ENCODE measurements at regions not wholly inside any gene's neighbourhood (a gene's known extent, or its start where the extent isn't known, plus 50 kb on each side); places are given as distances from the start of the nearest gene placed in this dataset.
"Not testable (repeated sequence)": the region's sequence is repeated elsewhere in the genome, so short reads cannot be mapped to it uniquely, and the experiment has no call there.

DNA sequence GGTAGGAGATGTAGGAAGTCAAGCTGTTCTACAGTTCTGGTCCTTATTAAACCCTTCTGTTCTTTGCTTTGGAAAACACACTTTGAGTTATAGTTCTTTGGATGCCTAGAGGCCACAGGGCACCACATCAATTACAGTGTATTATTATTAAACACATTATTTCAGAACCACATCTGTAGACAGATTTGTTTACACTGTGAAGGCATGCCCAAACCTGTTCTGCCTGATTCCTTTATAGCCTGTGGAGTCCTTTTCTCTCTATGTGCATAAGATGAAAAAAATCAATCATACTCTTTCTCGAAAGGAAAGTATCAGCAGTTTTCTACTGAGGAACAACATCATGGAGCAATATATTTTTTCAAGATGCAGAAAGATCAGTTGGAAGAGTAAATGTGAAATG is 371.3 kb upstream of the INTU start:
- DNase-seq (ENCODE audit: low spot score), result no peak

DNA sequence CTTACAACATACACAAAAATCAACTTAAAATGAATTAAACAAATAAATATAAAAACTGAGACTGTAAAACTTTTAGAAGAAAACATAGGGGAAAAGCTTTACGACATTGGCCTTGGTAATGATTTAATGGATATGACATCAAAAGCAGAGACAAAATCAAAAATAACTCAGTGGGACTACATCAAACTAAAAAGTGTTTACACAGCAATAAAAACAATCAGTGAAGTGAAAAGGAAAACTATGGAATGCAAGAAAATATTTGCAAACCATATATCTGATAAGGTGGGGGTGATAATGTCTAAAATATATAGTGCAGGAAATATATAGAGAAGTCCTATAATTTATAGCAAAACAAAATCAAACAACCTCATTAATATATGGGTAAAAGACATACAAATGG is 364.4 kb upstream of the INTU start:
- DNase-seq (ENCODE audit: low spot score), result no peak

DNA sequence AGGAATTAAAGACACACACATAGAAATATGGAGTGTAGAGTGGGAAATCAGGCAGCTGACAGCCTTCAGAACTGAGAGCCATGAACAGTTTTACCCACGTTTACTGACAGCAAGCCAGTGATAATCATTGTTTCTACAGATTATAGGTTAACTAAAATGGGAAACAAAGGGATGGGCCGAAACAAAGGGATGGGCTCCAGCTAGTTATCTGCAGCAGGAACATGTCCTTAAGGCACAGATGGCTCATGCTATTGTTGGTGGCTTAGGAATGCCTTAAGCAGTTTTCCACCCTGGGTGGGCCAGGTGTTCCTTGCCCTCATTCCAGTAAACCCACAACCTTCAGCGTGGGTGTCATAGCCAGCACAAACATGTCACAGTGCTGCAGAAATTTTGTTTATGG is 355.7 kb upstream of the INTU start:
- not testable (repeated sequence) for DNase-seq (ENCODE audit: low spot score)

DNA sequence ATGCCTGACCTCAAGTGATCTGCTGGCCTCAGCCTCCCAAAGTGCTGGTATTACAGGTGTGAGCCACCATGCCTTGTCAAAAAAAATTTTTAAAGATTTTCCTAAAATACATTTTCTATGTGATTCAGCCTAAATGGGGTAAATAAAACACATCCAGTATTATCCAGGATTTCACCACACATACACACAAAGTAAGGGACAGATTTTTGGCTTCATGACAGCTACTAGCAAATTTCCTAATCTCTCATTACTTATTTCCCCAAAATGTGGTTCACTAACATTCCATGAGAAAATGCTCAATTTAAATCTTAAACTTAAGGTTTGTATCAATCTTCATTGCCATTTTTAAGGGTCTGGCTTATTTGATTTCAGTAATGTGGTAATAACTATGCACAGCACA is 348.5 kb upstream of the INTU start:
- DNase-seq (ENCODE audit: low spot score), result no peak

DNA sequence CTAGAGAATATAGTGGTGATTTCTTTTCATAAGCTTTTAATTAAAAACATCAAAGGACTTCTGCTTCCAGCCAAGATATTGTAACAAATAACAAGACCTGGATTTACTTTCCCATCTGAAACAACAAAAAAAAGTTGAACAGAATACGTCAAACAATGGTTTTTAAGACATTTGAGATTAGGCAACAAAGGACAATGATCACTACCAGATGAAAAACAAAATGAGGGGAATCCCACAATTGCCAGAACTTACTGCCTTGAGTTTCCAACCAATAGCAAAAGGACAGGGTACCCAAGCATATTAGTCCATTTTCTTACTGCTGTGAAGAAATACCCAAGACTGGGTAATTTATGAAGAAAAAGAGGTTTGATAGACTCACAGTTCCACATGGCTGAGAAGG is 341.4 kb upstream of the INTU start:
- no peak for DNase-seq (ENCODE audit: low spot score)

DNA sequence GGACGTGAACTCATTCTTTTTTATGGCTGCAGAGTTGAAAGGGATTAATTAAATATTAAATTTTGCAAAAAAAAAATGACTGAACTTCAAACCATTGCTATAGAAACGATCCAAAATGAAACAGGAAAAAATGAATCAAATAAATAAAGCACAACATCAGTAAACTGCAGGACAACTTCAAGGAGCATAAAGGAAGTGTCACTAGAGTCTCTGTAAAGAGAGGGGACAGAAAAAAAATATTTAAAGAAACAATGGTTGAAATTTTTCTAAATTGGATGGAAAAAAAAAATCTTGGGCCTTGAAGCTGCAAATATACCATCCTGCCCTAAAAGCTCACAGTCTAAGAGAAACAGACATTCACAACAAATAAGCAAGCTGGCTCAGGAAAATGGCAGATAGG is 339.3 kb upstream of the INTU start:
- DNase-seq (ENCODE audit: low spot score), result no peak

DNA sequence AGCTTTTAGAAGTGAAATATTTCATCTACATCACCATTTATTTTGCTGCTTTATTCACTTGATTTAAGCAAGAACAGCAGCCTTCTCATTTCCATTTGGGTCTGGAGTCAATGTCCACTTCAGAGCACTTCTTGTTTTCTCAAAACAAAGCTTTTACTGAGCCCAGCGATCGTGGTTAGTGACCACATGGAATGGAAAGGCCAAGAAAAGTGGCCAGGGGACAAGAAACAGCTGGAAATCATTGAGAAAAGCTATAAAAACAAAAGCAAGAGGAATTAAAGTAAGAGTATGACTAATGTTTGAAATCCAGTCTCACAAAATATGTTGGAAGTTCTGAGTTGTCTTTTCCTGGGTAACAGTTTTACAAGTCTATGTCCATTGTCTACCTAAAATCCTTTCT is 328.4 kb upstream of the INTU start:
- DNase-seq (ENCODE audit: low spot score), result no peak

DNA sequence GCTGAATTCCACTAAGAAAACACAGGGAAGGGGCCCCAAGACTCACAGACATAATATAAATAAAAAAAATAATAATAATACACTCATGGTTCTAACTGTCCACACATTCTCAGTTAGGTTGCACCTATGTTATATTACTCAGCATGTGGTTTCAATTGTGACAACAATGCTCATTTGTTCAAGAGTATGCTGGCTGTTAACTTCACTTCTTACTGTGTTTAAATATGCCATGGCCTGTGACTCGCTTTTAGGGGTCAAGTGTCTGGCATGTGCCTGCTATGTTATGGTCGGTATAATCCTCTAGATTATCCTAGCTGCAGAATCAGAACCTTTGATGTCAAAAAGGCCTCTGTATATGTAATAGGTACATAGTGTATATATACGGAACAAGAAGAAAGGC is 324.8 kb upstream of the INTU start:
- DNase-seq (ENCODE audit: low spot score), result no peak

DNA sequence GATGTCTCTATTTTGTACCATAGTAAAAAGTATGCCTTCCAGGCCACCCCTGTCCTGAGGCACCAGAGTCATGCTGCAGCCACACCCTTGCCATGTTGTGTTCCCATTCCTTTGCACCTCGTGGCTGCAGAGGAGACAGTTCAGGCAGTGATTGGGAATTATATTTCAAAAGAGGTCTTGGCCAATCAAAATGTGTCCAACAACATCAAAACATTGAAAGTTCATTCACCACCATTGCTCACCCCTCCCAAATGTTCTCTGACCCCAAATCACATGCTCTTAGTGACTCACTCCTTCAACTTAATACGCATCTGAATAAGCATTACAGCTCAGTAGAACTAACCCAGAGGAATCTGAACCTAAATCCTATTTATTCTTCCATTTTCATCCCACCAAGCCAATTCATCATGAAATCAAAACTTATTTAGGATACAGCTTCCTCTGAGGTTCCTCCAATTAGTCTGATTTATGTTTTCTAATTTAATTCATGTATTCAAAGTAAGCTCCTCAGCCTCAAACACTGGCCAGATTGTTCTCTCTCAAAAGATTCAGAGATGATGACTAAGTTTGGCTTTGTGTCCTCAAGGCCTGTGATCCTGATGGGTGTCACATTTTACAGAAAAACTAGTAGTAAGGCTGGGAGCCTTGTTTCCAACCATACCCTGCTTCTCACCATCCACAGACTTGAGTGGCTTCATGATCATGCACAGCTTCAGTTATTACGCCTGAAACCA is 323.2 kb upstream of the INTU start:
- no peak for DNase-seq (ENCODE audit: low spot score)

DNA sequence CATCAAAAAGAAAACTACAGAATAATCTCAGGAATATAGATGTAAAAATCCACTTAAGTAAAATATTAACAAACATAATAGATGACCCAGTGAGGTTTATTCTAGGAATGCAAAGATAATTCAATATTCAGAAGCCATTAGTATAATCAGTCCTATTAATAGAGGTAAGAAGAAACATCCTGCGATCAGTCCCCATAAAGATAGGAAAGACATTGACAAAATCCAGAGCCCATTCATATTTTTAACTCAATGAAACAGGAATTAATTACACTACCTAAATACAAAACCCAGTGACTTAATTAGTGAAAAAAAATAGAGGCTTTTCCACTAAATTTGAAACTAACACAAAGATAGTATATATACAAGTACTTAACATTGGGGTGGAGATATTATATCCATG is 321.4 kb upstream of the INTU start:
- DNase-seq (ENCODE audit: low spot score), result no peak

DNA sequence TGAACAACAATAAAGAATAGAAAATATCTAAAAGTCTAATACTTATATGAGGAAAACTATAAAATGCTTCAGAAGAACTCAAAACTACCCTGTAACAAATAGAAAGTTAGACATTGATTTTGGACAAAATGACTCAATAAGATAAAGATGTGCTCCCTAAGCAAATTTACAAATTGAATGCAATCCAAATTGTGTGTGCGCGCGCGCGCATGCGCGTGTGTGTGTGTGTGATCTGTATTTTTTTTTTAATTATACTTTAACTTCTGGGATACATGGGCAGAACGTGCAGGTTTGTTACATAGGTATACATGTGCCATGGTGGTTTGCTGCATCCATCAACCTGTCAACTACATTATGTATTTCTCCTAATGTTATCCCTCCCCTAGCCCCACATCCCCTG is 320.8 kb upstream of the INTU start:
- DNase-seq (ENCODE audit: low spot score), result no peak

DNA sequence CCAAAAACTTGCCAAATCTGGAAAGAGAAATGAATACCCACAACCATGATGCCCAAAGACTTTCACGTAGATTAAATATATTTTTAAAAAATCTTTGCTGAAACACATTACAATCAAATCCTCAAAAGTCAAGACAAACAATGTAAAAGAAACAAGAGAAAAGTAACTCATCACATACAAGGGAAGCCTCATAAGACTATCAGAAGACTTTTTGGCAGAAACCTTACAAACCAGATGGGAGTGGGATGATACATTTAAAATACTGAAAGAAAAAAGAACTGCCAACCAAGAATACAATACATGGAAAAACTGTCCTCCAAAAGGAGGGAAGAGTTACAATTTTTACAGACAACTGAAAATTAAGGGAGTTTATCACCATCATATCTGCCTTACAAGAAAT is 319.0 kb upstream of the INTU start:
- no peak for DNase-seq (ENCODE audit: low spot score)

DNA sequence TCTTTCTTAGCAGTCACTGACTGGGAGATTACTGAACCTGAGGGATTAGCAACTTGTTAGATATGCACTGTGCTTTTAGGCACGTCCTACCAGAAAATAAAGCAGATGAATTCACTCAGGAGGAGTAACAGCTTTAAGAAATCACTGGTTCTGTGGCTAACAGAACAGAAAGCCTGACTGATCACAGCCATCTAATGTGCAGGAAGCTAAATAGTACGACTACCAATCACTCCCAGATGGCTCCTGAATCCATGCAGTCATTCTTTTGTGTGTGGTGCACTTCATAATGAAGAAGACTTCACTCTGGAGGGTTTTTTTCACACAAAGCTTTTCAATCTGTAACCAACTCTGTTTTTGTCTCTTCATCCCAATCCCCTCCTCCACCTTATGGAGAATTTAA is 305.3 kb upstream of the INTU start:
- DNase-seq (ENCODE audit: low spot score), result no peak

DNA sequence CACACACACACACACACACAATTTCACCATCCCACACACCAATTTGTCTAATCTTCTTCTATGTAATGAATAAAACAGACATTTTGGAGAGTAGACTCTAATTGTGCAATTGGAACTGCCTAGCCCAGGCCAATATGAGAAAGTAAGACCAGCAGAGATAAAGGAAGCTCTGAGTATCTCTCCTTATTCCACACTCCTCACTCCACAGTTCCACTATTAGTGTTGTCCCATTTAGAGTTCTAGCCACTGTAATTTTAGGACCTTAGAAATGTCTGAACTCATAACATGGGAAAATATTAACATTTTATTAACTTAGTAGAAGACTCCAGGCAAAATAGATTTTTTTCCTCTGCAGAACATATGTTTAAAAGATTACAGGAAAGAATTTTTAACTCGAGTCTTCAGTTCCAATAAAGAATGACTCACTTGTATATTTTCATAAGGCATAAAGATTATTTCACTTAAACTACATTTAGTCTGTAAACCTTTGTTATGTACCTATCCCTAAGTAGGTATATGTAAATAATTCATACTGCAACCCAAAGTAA is 297.6 kb upstream of the INTU start:
- no peak for DNase-seq (ENCODE audit: low spot score)

DNA sequence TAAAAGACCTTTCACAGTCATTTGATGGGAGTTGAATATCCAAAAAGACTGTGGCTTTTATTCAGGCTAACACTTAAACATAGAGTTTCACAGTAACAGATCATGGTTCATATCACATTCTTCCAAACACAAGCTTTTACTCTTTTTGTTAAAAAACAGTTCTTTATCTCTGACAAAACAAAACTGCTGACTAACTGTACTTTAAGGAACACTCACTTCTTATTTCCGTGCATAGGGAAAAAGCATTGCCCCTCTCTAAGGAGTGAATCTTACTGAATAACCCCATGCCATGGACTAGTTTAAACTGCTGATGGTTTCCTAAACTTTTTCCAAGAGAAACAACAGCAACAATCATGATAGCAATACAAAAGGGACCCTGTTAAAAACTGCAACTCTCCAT is 297.0 kb upstream of the INTU start:
- no peak for DNase-seq (ENCODE audit: low spot score)

DNA sequence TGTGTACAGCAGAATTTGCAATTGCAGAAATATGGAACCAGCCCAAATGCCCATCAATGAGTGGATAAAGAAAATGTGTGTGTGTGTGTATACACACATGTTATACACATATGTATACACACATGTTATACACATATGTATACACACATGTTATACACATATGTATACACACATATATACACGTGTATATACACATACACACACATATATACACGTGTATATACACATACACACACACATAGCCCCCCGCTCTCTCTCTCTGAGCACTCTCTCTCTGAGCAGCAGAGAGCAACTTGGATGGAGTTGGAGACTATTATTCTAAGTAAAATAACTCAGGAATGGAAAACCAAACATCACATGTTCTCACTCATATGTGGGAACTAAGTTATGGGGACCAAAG is 289.6 kb upstream of the INTU start:
- not testable (repeated sequence) for DNase-seq (ENCODE audit: low spot score)

DNA sequence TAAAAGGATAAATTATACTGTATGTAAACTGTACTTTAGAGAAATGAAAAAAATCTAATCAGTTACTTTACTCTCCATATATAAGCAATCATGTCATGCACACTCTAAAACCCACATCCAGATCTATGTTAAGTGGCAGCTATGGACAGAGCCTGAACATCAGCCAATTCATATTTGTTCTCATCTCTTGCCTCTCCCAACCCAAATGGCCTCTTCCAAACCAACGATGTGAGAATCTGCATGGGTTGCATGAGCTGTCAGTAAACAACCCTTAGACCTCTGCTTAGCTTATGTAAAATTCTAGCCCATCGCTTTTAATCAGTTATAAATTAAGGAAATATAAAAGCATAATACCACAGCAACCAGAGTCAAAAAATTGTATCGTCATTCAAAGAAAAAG is 288.7 kb upstream of the INTU start:
- DNase-seq (ENCODE audit: low spot score), result no peak

DNA sequence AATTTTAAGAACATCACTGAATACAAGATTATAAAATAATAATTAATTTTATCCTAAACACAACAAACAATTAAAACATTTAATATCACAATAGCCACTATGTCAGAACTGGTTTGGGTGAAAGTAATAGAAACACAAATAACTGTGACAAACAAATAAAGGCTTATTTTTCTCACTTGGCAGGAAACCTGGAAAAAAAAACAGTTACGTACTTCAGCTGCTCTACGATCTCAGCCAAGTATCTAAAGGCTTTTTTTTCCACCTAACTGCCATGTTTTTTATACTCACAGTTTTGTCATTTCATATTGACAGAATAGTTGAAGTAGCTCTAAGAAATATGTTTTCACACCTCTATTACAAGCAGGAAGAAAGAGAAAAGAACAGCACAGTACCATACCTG is 284.8 kb upstream of the INTU start:
- DNase-seq (ENCODE audit: low spot score), result no peak

DNA sequence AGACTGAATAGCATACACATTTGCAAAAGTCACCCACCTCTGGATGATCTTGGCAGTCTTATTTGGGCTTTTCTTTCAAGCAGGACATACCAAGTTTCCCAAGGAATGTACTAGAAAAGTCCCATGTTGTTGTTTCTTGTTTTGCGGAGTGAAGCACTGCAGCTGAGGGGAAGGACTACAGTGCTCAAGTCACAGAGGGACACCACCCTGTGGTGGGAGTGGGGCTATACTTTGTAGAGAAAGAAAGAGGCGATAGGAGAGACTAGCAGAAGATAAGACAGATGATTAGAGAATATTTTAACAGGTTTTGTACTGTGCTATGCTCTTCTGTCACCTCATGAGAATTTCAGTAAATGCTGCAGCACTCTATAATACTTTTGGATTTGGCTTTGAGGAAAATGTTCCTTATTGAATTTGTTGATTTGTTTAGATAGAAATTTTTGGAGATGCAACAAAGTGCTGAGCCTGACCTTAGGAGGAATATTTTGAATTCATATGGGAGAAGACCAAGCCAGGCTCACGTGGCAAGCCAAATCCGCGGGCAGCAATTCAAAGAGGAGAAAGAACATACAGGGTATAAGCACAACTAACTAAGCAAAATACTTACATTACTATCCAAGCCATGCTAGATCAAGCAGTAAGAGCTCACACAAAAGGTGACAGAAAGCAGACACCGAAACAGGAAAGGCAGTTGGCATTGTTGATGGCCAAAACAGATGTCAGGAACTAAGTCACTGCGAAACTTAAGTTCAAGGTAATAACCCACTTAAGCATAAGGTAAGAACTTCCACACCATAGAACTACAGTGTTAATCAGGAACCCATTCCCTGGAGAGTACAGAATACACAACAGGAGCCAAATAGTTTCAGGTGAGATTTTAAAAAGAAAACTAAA is 280.3 kb upstream of the INTU start:
- DNase-seq (ENCODE audit: low spot score), result no peak

DNA sequence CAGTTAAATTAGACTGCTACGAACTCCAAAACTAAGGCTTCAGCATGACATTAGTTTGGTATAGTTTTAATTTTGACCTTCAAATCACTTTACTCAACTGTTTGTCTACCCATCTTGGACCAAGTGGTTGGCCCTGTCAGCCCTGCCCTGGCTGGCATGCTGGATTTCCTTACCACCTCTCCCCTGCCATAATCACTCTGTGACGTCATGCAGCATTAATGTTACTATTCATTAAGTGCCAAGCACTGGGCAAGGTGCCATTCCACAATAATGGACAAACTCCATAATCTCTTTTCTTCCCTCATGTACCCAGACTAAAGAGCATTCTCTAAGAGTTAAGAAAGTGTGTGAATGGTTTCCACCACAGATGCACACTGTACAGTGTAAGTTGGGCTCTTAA is 277.0 kb upstream of the INTU start:
- DNase-seq (ENCODE audit: low spot score), result no peak

DNA sequence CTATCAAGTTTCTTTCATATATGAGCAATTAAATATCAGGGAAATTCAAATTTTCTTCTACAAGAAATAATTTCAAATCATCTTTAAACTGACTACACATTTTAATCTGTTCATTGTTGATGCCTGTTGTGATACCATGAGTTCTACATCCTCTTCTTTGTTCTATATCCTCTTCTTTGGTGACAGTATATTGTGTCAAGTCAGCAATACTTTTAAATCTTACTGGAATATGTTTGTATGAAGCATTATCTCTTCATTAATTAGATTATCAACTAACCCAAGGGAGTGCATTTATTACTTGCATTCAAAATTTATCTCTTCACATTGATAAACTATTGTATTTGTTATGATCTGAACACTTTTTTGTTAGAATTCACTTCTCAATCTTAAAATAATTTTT is 275.0 kb upstream of the INTU start:
- DNase-seq (ENCODE audit: low spot score), result no peak

DNA sequence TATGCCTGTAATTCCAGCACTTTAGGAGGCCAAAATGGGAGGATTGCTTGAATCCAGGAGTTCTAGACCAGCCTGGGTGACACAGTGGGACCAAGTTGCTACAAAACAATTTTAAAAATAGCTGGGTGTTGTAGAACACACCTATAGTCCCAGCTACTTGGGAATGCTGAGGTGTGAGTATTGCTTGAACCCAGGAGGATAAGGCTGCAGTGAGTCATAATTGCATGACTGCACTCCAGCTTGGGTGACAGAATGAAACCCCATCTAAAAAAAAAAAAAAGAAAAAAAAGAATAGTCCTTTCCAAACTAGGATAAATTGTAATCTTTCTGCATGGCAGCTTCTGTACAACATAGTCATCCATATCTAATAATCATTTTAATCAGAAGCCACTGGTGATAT is 270.1 kb upstream of the INTU start:
- no peak for DNase-seq (ENCODE audit: low spot score)

DNA sequence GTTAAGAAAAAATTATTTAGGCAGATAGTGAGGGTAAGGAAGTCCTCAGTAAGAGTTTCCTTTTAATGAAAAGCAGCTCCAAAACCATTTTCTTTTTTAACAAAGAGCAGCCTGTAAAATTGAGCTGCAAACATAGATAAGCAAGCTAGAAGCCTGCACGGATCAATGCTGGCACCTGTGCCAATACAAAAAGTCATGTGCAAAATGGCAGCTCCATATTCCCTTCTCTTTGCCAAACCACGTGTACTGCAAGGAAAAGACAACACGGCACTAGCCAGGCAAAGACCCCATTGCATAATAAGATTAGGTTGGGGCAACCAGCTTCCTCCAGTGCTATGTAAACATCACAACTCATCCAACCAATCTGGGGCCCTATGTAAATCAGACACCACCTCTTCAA is 268.4 kb upstream of the INTU start:
- no peak for DNase-seq (ENCODE audit: low spot score)

Data from ureter (tissue), 1 donor.